Activated CD4-positive, alpha-beta T cell treated with anti-CD3 and anti-CD28 coated beads, Interleukin-2, Interleukin-6, amounts not matched to agents 100 ng/mL and 50 ng/mL, durations not matched to agents 16 hours and 8 hours (primary cell): ENCODE measurements at regions not wholly inside any gene's neighbourhood (a gene's known extent, or its start where the extent isn't known, plus 50 kb on each side); places are given as distances from the start of the nearest gene placed in this dataset.
"Not testable (repeated sequence)": the region's sequence is repeated elsewhere in the genome, so short reads cannot be mapped to it uniquely, and the experiment has no call there.

Experiments
- DNase-seq: peaks from one replicate; pipeline ENCODE4 v3.0.0-alpha.2; 2020

GRCh38 chr4:189800545-189801088, 140.1 kb upstream of the FRG1 start:
- DNase-seq: peak; percentile 13

GRCh38 chr4:189802884-189803283, 137.8 kb upstream of the FRG1 start:
- DNase-seq: no peak

GRCh38 chr4:189804894-189805293, 135.8 kb upstream of the FRG1 start:
- no peak for DNase-seq

- no peak for DNase-seq
These were observed 134.2 kb upstream of the FRG1 start for GRCh38 chr4:189806506-189806905.

GRCh38 chr4:189807031-189807430, 133.6 kb upstream of the FRG1 start:
- no peak for DNase-seq

- no peak for DNase-seq
These were observed 131.4 kb upstream of the FRG1 start for GRCh38 chr4:189809241-189809735.

- no peak for DNase-seq
These were observed 130.8 kb upstream of the FRG1 start for GRCh38 chr4:189809839-189810238.

GRCh38 chr4:189810318-189811181, 130.1 kb upstream of the FRG1 start:
- DNase-seq: not testable (repeated sequence)

- no peak for DNase-seq
These were observed 125.1 kb upstream of the FRG1 start for GRCh38 chr4:189815404-189816192.

- no peak for DNase-seq
These were observed 118.3 kb upstream of the FRG1 start for GRCh38 chr4:189822326-189822725.

GRCh38 chr4:189823591-189823990, 117.1 kb upstream of the FRG1 start:
- no peak for DNase-seq

GRCh38 chr4:189825466-189825865, 115.2 kb upstream of the FRG1 start:
- DNase-seq: no peak

- no peak for DNase-seq
These were observed 114.0 kb upstream of the FRG1 start for GRCh38 chr4:189826657-189827056.

GRCh38 chr4:189828081-189828697, 112.5 kb upstream of the FRG1 start:
- DNase-seq: no peak

- no peak for DNase-seq
These were observed 108.1 kb upstream of the FRG1 start for GRCh38 chr4:189832528-189832927.

GRCh38 chr4:189834616-189835015, 106.1 kb upstream of the FRG1 start:
- no peak for DNase-seq

GRCh38 chr4:189835505-189835904, 105.2 kb upstream of the FRG1 start:
- DNase-seq: no peak

GRCh38 chr4:189837471-189837870, 103.2 kb upstream of the FRG1 start:
- DNase-seq: no peak

- no peak for DNase-seq
These were observed 101.7 kb upstream of the FRG1 start for GRCh38 chr4:189838821-189839497.

- no peak for DNase-seq
These were observed 100.3 kb upstream of the FRG1 start for GRCh38 chr4:189840356-189840755.

- no peak for DNase-seq
These were observed 97.2 kb upstream of the FRG1 start for GRCh38 chr4:189843413-189844009.
